Mononuclear cell (primary cell): ENCODE measurements at regions not wholly inside any gene's neighbourhood (a gene's known extent, or its start where the extent isn't known, plus 50 kb on each side); places are given as distances from the start of the nearest gene placed in this dataset.
"Not testable (repeated sequence)": the region's sequence is repeated elsewhere in the genome, so short reads cannot be mapped to it uniquely, and the experiment has no call there.

Source experiments
- H3K27me3 ChIP-seq: 2 replicates; pipeline ENCODE4 v1.6.0; 2011; ENCODE audit warnings: low read length, control low read depth; ENCODE audit not compliant: insufficient read depth
- H3K4me1 ChIP-seq: 2 replicates; pipeline ENCODE4 v1.5.1; 2011; ENCODE audit warnings: mild to moderate bottlenecking, low read length, control low read depth; ENCODE audit not compliant: insufficient read depth
- H3K4me3 ChIP-seq: 2 replicates; pipeline ENCODE4 v1.5.1; 2011; ENCODE audit warnings: mild to moderate bottlenecking, low read length, moderate library complexity
- H3K9me3 ChIP-seq: 2 replicates; pipeline ENCODE4 v1.5.1; 2011; ENCODE audit warnings: low read depth, mild to moderate bottlenecking, control low read depth, low read length

DNA sequence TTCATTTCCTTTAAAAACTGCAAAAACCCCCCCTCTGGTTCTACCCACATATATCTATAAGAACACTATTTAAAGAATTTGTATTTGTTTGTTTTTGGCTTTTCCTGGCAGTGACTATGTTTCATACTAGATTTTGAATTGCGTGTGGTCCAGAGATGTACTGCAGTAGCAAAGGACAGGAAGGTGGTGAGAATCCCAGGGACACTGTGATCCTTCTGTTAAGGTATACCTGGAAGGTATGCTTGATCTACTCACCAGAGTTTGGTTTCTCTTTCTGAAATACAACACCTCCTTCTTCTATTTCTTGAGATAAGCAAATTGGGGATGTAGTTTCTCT lies 129.6 kb upstream of the RASGEF1B start:
- Histone ChIP-seq H3K27me3 (no peaks in the 10 kb centered on the region), H3K9me3 (no peaks in the 10 kb centered on the region), H3K4me1 (peaks cover 14% of the 10 kb centered on the region), H3K4me3 (no peak overlapping the region)

DNA sequence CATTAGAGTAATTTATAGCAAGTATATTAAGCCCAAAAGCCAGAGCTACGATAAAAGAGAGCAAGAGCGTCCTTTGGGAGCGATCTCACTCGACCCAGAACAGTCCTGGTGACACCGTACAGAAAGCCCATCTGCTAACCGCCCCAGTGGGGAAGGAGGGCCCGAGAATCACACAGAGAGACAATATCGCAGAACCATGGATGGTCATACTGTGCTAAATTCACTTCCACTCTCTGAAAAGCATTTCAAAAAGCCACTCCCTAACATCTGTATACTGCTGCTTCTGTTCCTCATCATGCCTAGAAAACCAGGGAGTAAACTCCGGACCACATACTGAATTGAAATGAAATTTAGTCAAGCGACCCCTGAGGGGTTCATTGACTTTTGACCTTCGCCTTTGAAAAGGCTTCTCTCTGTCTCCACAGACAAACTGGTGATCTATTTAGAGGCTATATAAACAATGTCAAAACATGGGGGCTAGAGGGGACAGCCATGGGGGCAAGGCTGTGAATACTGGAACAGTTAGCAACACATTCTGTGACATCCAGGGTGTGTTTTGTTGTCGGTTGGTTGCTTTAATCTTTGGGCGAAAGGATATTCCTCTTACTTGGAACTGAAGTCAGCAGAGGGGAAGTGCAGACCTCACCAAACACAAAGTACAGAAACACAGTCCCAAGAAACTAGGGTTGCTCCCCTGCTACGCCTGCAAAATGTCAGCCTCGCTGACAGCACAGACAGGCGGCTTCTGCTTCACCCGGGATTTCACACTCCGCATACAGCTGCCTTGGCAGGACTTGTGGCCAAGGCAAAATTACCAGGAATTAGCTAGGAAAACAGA lies 129.0 kb upstream of the RASGEF1B start:
- no peaks in the 10 kb centered on the region for H3K9me3 ChIP-seq
- no peaks in the 10 kb centered on the region for H3K27me3 ChIP-seq
- no peak overlapping the region for H3K4me3 ChIP-seq
- H3K4me1 ChIP-seq, result peaks cover 9% of the 10 kb centered on the region

DNA sequence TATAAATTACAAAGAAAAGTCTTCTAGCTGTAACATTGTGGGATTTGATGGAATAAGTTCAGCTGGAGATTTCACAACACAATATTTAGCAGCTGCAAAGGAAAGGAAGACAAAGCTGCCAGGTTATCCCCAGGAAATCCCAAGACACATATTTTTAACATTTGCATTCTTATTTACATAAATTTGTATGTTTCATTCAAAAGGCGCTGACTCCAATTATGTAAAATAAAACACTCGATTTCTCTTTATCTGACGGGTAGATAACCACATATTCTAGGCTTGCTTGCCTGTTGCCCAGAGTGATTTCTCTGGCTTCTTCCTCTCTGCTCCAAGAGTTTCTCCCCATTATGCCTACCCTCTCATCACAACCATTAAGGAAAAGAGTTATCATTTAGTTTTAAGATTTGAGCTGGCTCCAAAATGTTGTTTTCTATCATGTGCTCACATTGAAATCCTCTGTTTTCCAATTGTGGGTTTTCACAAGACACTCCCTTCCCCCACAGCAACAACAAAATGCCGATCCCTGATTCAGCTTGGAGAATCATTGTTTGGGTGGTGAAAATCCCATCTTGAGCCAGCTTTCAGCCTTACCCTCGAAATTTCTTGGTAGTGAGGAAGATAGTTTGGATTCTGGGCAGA lies 128.2 kb upstream of the RASGEF1B start:
- Histone ChIP-seq H3K4me1 (peaks cover 2% of the 10 kb centered on the region), H3K4me3 (no peak overlapping the region), H3K9me3 (no peaks in the 10 kb centered on the region), H3K27me3 (no peaks in the 10 kb centered on the region)

GRCh38 chr4:81595798-81596610 lies 124.3 kb upstream of the RASGEF1B start:
- Histone ChIP-seq H3K4me3 (no peak overlapping the region), H3K27me3 (no peaks in the 10 kb centered on the region), H3K9me3 (no peaks in the 10 kb centered on the region), H3K4me1 (no peaks in the 10 kb centered on the region)

DNA sequence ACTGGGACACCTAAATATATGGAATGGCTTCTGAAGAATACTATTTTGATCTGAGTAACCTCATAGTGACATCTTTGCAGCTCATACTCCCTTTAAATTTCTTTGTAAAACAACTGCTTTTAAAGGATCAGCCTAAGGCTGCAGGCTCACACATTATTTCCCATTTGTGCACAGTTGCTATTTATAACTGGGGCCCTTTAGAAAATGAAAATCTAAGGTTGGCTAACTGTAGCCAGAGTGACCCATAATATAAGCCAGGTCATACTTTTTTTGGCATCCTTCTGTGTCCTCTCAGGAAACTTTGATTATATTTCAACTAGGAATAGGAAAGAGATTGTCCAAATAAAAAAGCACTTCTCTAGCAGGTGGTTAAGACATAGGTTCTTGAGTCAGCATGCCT lies 123.6 kb upstream of the RASGEF1B start:
- no peak overlapping the region for H3K4me3 ChIP-seq
- no peaks in the 10 kb centered on the region for H3K9me3 ChIP-seq
- no peaks in the 10 kb centered on the region for H3K27me3 ChIP-seq
- no peaks in the 10 kb centered on the region for H3K4me1 ChIP-seq

GRCh38 chr4:81594490-81595159 lies 122.9 kb upstream of the RASGEF1B start:
- no peak overlapping the region for H3K4me3 ChIP-seq
- no peaks in the 10 kb centered on the region for H3K4me1 ChIP-seq
- H3K9me3 ChIP-seq, result no peaks in the 10 kb centered on the region
- no peaks in the 10 kb centered on the region for H3K27me3 ChIP-seq

GRCh38 chr4:81592701-81593100 lies 121.0 kb upstream of the RASGEF1B start:
- H3K4me3 ChIP-seq, result no peak overlapping the region
- no peaks in the 10 kb centered on the region for H3K27me3 ChIP-seq
- H3K9me3 ChIP-seq, result no peaks in the 10 kb centered on the region
- H3K4me1 ChIP-seq, result peaks cover 3% of the 10 kb centered on the region

DNA sequence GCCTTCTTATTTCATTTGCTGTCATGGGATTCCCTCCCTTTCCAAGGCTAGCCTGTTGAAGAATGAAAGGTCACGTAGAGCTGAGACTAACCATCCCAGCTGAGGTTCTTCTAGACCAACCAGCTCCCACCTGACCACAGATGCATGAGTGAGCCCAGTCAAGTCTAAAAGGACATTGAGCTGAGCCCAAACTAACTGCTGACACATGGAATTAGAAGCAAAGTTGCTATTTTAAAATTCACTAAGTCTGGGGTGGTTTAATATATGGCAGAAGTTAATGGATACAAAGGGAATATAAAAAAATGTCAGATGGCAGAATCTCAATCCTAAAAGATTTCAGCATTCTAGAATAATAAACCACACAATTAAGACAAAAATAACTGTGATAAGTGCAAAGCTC lies 118.9 kb upstream of the RASGEF1B start:
- H3K27me3 ChIP-seq, result no peaks in the 10 kb centered on the region
- H3K9me3 ChIP-seq, result no peaks in the 10 kb centered on the region
- no peak overlapping the region for H3K4me3 ChIP-seq
- peaks cover 3% of the 10 kb centered on the region for H3K4me1 ChIP-seq

- no peaks in the 10 kb centered on the region for H3K9me3 ChIP-seq
Observed at GRCh38 chr4:81589262-81589661, 117.6 kb upstream of the RASGEF1B start.

GRCh38 chr4:81586706-81587105 lies 115.0 kb upstream of the RASGEF1B start:
- no peak overlapping the region for H3K4me3 ChIP-seq
- H3K9me3 ChIP-seq, result no peaks in the 10 kb centered on the region
- H3K27me3 ChIP-seq, result no peaks in the 10 kb centered on the region
- H3K4me1 ChIP-seq, result peaks cover 3% of the 10 kb centered on the region

More at GRCh38 chr4:81589262-81589661, 117.6 kb upstream of the RASGEF1B start:
- H3K4me1 ChIP-seq, result peaks cover 3% of the 10 kb centered on the region
- no peak overlapping the region for H3K4me3 ChIP-seq
- H3K27me3 ChIP-seq, result no peaks in the 10 kb centered on the region

DNA sequence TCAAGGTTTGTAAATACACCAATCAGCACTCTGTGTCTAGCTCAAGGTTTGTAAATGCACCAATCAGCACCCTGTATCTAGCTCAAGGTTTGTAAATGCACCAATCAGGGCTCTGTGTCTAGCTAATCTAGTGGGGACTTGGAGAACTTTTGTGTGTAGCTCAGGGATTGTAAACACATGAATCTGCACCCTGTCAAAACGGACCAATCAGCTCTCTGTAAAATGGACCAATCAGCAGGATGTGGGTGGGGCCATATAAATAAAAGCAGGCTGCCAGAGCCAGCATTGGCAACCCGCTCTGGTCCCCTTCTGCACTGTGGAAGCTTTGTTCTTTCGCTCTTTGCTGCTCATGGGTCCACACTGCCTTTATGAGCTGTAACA lies 109.3 kb upstream of the RASGEF1B start:
- H3K4me1 ChIP-seq, H3K9me3 ChIP-seq, H3K4me3 ChIP-seq: not testable (repeated sequence)

GRCh38 chr4:81580346-81580993 lies 108.8 kb upstream of the RASGEF1B start:
- Histone ChIP-seq H3K4me3 (no peak overlapping the region), H3K9me3 (no peaks in the 10 kb centered on the region), H3K27me3 (no peaks in the 10 kb centered on the region), H3K4me1 (no peaks in the 10 kb centered on the region)

More for the DNA sequence above, 109.3 kb upstream of the RASGEF1B start:
- not testable (repeated sequence) for H3K27me3 ChIP-seq

DNA sequence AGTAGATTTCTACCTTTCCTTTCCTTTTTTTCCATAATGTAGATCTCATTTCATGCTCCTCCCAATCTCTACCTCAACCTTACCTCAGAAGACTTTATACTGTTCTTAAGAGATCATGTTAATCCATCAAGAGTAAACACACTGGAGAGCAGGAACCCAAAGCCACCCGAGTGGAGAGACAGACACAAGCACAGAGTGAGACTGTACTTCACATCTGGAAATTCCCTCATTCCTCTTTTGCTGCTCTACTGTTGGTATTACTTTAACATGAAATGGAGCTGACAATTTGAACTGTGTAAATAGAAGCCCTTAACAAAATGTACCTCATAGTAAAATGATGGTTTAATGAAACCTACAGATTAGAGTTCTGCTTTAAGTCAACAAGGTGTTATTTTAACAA lies 105.7 kb upstream of the RASGEF1B start:
- H3K9me3 ChIP-seq, result no peaks in the 10 kb centered on the region
- no peaks in the 10 kb centered on the region for H3K27me3 ChIP-seq
- no peak overlapping the region for H3K4me3 ChIP-seq
- H3K4me1 ChIP-seq, result no peaks in the 10 kb centered on the region

- Histone ChIP-seq H3K4me3 (no peak overlapping the region), H3K27me3 (no peaks in the 10 kb centered on the region), H3K9me3 (no peaks in the 10 kb centered on the region), H3K4me1 (no peaks in the 10 kb centered on the region)
Observed at GRCh38 chr4:81574991-81575390, 103.3 kb upstream of the RASGEF1B start.
